ENCODE measurements at regions not wholly inside any gene's neighbourhood (a gene's known extent, or its start where the extent isn't known, plus 50 kb on each side); places are given as distances from the start of the nearest gene placed in this dataset.

- Histone ChIP-seq H3K4me1 (replicated peaks in 1 of 4; ENCODE audit: control insufficient read depth in 3 of 4, insufficient read depth in 4 of 4, low read length in 3 of 4) (peaks cover 0 to 5% (median 3%) of the 10 kb centered on the region in 4 experiments; a peak in 4 of 7 replicates), H2AFZ (ENCODE audit: low read length) (no peak overlapping the region), H3K4me2 (ENCODE audit: insufficient read depth in 1 of 2, low read depth in 2 of 2, low read length in 2 of 2) (no peak overlapping the region), H2BK15ac (ENCODE audit: low read length) (no peak overlapping the region), H4K8ac (ENCODE audit: extremely low read depth, insufficient read depth, low read length) (no peak overlapping the region), H3K79me2 (ENCODE audit: control insufficient read depth in 1 of 2, insufficient read depth in 2 of 2, low read length in 2 of 2) (no peaks in the 10 kb centered on the region), H4K20me1 (replicated peaks in 1 of 2; ENCODE audit: control insufficient read depth in 1 of 2, insufficient read depth in 2 of 2, low read length in 2 of 2) (no peaks in the 10 kb centered on the region), H3K4ac (replicated peaks; ENCODE audit: insufficient read length, low read depth, low read length) (no peak overlapping the region), H3K27ac (ENCODE audit: low read depth, low read length) (no peak overlapping the region), H3K79me1 (ENCODE audit: low read depth, low read length) (no peaks in the 10 kb centered on the region), H2BK20ac (ENCODE audit: low read length) (no peak overlapping the region), H4K91ac (replicated peaks; ENCODE audit: insufficient read length, low read length) (no peak overlapping the region), H3K18ac (ENCODE audit: extremely low read depth, low read length) (no peak overlapping the region), H3K14ac (ENCODE audit: insufficient read length) (no peak overlapping the region), H2BK120ac (replicated peaks; ENCODE audit: low read depth, low read length) (no peak overlapping the region), H3K9ac (replicated peaks in 1 of 4; ENCODE audit: extremely low read depth in 1 of 4, low read depth in 3 of 4, low read length in 3 of 4) (no peak overlapping the region), H4K5ac (ENCODE audit: insufficient read length, low read depth, low read length) (no peak overlapping the region), H3K4me3 (ENCODE audit: extremely low read depth in 1 of 4, insufficient read depth in 2 of 4, low read depth in 3 of 4, low read length in 4 of 4) (no peak overlapping the region), H3K56ac (replicated peaks; ENCODE audit: insufficient read length, low read depth, low read length) (no peak overlapping the region), H3K23ac (ENCODE audit: insufficient read length) (no peak overlapping the region), H2BK12ac (ENCODE audit: low read depth, low read length) (no peak overlapping the region), H2AK5ac (ENCODE audit: low read depth, low read length) (no peak overlapping the region), H3K23me2 (ENCODE audit: low read depth, low read length) (no peaks in the 10 kb centered on the region), H3K36me3 (ENCODE audit: control insufficient read depth in 2 of 4, insufficient read depth in 4 of 4, low read length in 3 of 4) (no peaks in the 10 kb centered on the region), H3K9me3 (ENCODE audit: insufficient read depth in 2 of 2, low read depth in 1 of 2, low read length in 1 of 2) (no peaks in the 10 kb centered on the region), H3K27me3 (replicated peaks in 1 of 4; ENCODE audit: control insufficient read depth in 3 of 4, extremely low read depth in 1 of 4, insufficient read depth in 3 of 4, low read length in 3 of 4) (no peaks in the 10 kb centered on the region), H2BK5ac (ENCODE audit: low read depth, low read length) (no peak overlapping the region)
- 76% methylated on average over 5 of the region's 5 CpGs; no CpG with 5 or more reads in 1 of the 2 experiments for WGBS, 2 experiments (ENCODE audit: extremely low coverage in 1 of 2, insufficient coverage in 1 of 2, insufficient read length in 1 of 2, insufficient replicate concordance in 2 of 2, low coverage in 1 of 2, low lambda C conversion rate in 2 of 2, missing lambda C conversion rate in 1 of 2)
- no peak for FAIRE-seq
- TF ChIP-seq SIRT6 (IDR thresholded peaks at IDR 0.05; ENCODE audit: low read length) (no peak), SP4 (IDR thresholded peaks at IDR 0.05; ENCODE audit: low read length) (no peak), EGR1 (IDR thresholded peaks at IDR 0.05; ENCODE audit: borderline replicate concordance, low read depth, low read length) (no peak), PHF8 (conservative IDR thresholded peaks at IDR 0.05; ENCODE audit: low read depth, low read length) (no peak), SUZ12 (IDR thresholded peaks at IDR 0.05; ENCODE audit: low read length) (no peak), SP2 (IDR thresholded peaks at IDR 0.05; ENCODE audit: low read length) (no peak), RNF2 (IDR thresholded peaks at IDR 0.05; ENCODE audit: borderline replicate concordance, low read depth, low read length, missing control alignments, poor library complexity, severe bottlenecking) (no peak), RFX5 (IDR thresholded peaks at IDR 0.05; ENCODE audit: borderline replicate concordance, low read depth, low read length) (no peak), BRCA1 (IDR thresholded peaks at IDR 0.05; ENCODE audit: low read depth, low read length) (no peak), ASH2L (IDR thresholded peaks at IDR 0.05; ENCODE audit: low read length) (no peak), SP1 (IDR thresholded peaks at IDR 0.05; ENCODE audit: low read depth, low read length) (no peak), POLR2A (IDR thresholded peaks at IDR 0.05; ENCODE audit: control extremely low read depth in 1 of 2, low read depth in 2 of 2, low read length in 2 of 2) (no peak), TAF1 (IDR thresholded peaks at IDR 0.05; ENCODE audit: low read depth, low read length) (no peak), POLR2AphosphoS5 (IDR thresholded peaks at IDR 0.05; ENCODE audit: low read depth, low read length) (no peak), NRF1 (IDR thresholded peaks at IDR 0.05; ENCODE audit: low read depth, low read length) (no peak), YY1 (IDR thresholded peaks at IDR 0.05; ENCODE audit: low read depth, low read length) (no peak), CBX8 (IDR thresholded peaks at IDR 0.05; ENCODE audit: borderline replicate concordance, low read depth, low read length) (no peak)
- no peak for DNase-seq (ENCODE audit: low read depth in 1 of 2, low spot score in 2 of 2)
- POLR2A ChIA-PET (ENCODE audit: partially characterized antibody): no interaction called here
- CTCF ChIA-PET (ENCODE audit: partially characterized antibody): interaction anchor here (0.6 to 1.8 kb wide), 2 partner anchors 9 to 165 kb away, joined by 3 to 6 read pairs; no protein-coding TSS in a partner anchor
Observed at GRCh38 chr7:22008087-22008486, 62.4 kb upstream of the CDCA7L start.

Measured in H1 (cell line).